Esophagus squamous epithelium (tissue), 4 donors: ENCODE measurements at regions not wholly inside any gene's neighbourhood (a gene's known extent, or its start where the extent isn't known, plus 50 kb on each side); places are given as distances from the start of the nearest gene placed in this dataset.

Experiments
- CTCF ChIP-seq, 6 experiments: fragments of 450-650 bp in 4 of 6; fragments of 200-600 bp in 2 of 6; sonication (generic) in 2 of 6; IDR thresholded peaks; one replicate each; pipeline ENCODE4 v1.5.1; 2016 to 2019; ENCODE audit warnings: antibody characterized with exemption in 6 of 6, mild to moderate bottlenecking in 4 of 6, moderate library complexity in 4 of 6
- POLR2A ChIP-seq, 4 donors: fragments of 450-650 bp; IDR thresholded peaks; one replicate each; pipeline ENCODE4 v1.6.1; 2017; ENCODE audit warnings: antibody characterized with exemption in 4 of 4, mild to moderate bottlenecking in 4 of 4, moderate library complexity in 3 of 4

GRCh38 chr2:60163691-60164090 is 389.8 kb downstream of the BCL11A start:
- TF ChIP-seq CTCF (IDR thresholded peaks at IDR 0.05) (no peak), POLR2A (IDR thresholded peaks at IDR 0.05) (no peak)
